Activated CD8-positive, alpha-beta T cell treated with anti-CD3 and anti-CD28 coated beads for 36 hours (primary cell): ENCODE measurements at regions not wholly inside any gene's neighbourhood (a gene's known extent, or its start where the extent isn't known, plus 50 kb on each side); places are given as distances from the start of the nearest gene placed in this dataset.

Experiments used
- ATAC-seq: fragments of 200-7000 bp; cut with Tn5 transposase; one replicate; pipeline ENCODE4 v1.10.0; 2021; ENCODE audit warnings: mild to moderate bottlenecking, moderate library complexity
- CTCF ChIA-PET: fragments of 350-600 bp; sonication (Branson Sonifier 250); formaldehyde crosslinking; loops from one replicate; lab custom pipeline; 2021; ENCODE audit warnings: antibody characterized with exemption; lab: Charles Lee
- POLR2A ChIA-PET: fragments of 350-600 bp; sonication (Branson Sonifier 250); formaldehyde crosslinking; loops from one replicate; lab custom pipeline; 2021; ENCODE audit warnings: antibody characterized with exemption; lab: Charles Lee
- DNase-seq: peaks from one replicate; pipeline ENCODE4 v3.0.0-alpha.2; 2020
- H3K27ac Mint-ChIP-seq: one replicate; pipeline ENCODE4 v1.8.0; 2021; ENCODE audit warnings: mild to moderate bottlenecking, mixed read lengths
- H3K27me3 Mint-ChIP-seq: one replicate; pipeline ENCODE4 v1.8.0; 2021; ENCODE audit warnings: mixed read lengths
- H3K36me3 Mint-ChIP-seq: one replicate; pipeline ENCODE4 v1.8.0; 2021; ENCODE audit warnings: low read depth, mixed read lengths
- H3K4me1 Mint-ChIP-seq: one replicate; pipeline ENCODE4 v1.8.0; 2021; ENCODE audit warnings: low read depth, mixed read lengths
- H3K4me3 Mint-ChIP-seq: one replicate; pipeline ENCODE4 v1.8.0; 2021; ENCODE audit warnings: mild to moderate bottlenecking, moderate library complexity, mixed read lengths
- H3K9me3 Mint-ChIP-seq: one replicate; pipeline ENCODE4 v1.8.0; 2021; ENCODE audit warnings: mixed read lengths
- intact Hi-C: fragments of 100-400 bp; cut with micrococcal nuclease; formaldehyde crosslinking; loops from one replicate; pipeline ENCODE4 v1.10.0; 2022
- TF ChIP-seq, protein P1 (sequence below): fragments of 200-600 bp; IDR thresholded peaks from one replicate; pipeline ENCODE4 v1.8.0; 2022; ENCODE audit warnings: antibody characterized with exemption, mild to moderate bottlenecking

DNA sequence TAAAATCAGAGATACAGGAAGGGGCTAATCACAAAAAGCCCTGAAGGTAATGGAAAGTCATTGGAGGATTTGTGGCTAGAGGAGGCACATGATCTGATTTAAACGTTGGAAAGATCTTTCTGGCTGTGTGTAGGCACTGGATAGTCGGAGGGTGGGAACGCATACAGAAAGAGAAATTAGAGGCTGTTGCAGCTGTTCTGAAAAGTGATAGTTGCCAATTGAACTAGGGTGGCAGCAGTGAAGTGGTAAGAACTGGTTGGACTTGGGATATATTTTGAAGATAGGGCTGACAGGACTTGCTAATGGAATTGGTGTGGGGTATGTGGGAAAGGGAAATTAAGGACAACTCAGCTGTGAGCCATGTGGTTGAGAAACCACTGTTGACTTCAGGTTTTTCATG is 223.6 kb downstream of the OGFRL1 start:
- CTCF ChIA-PET, result no interaction called here
- Mint-ChIP-seq H3K9me3 (no peaks in the 10 kb centered on the region), H3K27ac (no peak overlapping the region), H3K36me3 (no peaks in the 10 kb centered on the region), H3K4me1 (no peaks in the 10 kb centered on the region), H3K4me3 (no peak overlapping the region), H3K27me3 (no peaks in the 10 kb centered on the region)
- intact Hi-C loops, result loop anchor here (10.0 kb wide), 1 partner anchor 127 kb away; no protein-coding TSS in a partner anchor
- DNase-seq (no peak), ATAC-seq (no peak)
- POLR2A ChIA-PET, result no interaction called here
- TF ChIP-seq, protein P1, sequence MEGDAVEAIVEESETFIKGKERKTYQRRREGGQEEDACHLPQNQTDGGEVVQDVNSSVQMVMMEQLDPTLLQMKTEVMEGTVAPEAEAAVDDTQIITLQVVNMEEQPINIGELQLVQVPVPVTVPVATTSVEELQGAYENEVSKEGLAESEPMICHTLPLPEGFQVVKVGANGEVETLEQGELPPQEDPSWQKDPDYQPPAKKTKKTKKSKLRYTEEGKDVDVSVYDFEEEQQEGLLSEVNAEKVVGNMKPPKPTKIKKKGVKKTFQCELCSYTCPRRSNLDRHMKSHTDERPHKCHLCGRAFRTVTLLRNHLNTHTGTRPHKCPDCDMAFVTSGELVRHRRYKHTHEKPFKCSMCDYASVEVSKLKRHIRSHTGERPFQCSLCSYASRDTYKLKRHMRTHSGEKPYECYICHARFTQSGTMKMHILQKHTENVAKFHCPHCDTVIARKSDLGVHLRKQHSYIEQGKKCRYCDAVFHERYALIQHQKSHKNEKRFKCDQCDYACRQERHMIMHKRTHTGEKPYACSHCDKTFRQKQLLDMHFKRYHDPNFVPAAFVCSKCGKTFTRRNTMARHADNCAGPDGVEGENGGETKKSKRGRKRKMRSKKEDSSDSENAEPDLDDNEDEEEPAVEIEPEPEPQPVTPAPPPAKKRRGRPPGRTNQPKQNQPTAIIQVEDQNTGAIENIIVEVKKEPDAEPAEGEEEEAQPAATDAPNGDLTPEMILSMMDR, result no peak

DNA sequence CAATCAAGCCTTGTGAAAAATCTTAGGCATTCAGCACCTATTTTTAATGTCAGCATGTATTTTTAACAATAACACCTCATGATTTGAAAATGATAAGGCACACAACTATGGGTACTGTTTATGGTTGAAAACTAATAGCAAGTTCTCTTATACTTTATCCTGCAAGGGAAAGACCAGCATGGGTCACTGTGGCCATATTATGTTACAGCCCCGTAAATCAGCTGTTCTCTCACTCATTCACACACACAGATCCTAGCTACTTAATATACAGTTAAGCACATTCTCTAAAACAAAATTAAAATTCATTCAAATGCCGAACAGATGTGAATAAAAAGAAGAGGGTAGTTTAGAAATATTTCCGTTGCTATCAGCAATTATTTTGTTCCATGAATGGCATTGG is 224.4 kb downstream of the OGFRL1 start:
- TF ChIP-seq, protein P1, result no peak
- Mint-ChIP-seq H3K9me3 (no peaks in the 10 kb centered on the region), H3K36me3 (no peaks in the 10 kb centered on the region), H3K4me3 (no peak overlapping the region), H3K4me1 (no peaks in the 10 kb centered on the region), H3K27me3 (no peaks in the 10 kb centered on the region), H3K27ac (no peak overlapping the region)
- intact Hi-C loops, result loop anchor here (10.0 kb wide), 1 partner anchor 128 kb away; no protein-coding TSS in a partner anchor
- ChIA-PET POLR2A (no interaction called here), CTCF (interaction anchor here (1.3 kb wide), 1 partner anchor 10 kb away, joined by 5 read pairs; no protein-coding TSS in a partner anchor)
- ATAC-seq, result no peak
- no peak for DNase-seq

DNA sequence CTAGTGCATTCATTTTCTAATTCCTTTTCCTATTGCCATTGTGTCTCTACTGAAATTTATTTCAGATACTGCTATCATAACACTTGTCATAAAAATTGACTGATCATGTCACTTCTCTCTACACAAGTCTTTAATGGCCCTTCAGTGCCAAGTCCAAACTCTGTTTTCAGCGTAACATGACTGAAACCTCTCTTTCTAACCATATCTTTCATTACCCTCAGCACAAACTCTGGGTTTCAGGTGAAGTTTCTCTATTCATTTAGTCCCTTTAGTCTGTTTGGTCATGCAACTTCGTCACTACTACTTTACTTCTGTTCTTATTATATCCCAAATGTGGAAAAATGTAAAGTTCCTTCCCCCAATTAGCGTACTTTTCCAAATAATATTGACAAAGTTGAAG is 234.9 kb downstream of the OGFRL1 start:
- intact Hi-C loops, result no loop called here
- Mint-ChIP-seq H3K36me3 (no peaks in the 10 kb centered on the region), H3K4me1 (no peaks in the 10 kb centered on the region), H3K27ac (no peak overlapping the region), H3K9me3 (no peaks in the 10 kb centered on the region), H3K4me3 (no peak overlapping the region), H3K27me3 (peaks cover 12% of the 10 kb centered on the region)
- DNase-seq (no peak), ATAC-seq (no peak)
- TF ChIP-seq, protein P1, result no peak
- CTCF ChIA-PET, result no interaction called here
- POLR2A ChIA-PET, result no interaction called here

DNA sequence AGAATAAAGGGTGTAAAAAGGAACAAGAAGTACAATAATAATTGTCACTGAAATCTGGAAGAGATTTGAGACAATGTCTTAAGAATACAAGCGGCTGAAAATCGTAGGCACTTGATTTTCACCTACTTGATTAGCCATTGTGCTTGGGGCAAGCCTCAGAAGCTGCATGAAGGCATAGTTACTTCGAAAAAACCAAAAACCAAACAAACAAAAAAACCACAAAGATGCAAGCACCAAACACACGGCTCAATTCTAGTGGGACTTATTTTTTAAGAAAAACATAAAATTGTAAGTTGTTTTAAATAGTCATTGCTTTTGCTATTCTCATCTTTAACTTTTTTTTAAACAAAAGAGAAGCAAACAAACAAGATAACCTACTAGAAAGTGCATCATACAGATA is 235.6 kb downstream of the OGFRL1 start:
- Mint-ChIP-seq H3K27ac (no peak overlapping the region), H3K27me3 (peaks cover 12% of the 10 kb centered on the region), H3K4me3 (no peak overlapping the region), H3K4me1 (no peaks in the 10 kb centered on the region), H3K9me3 (no peaks in the 10 kb centered on the region), H3K36me3 (no peaks in the 10 kb centered on the region)
- POLR2A ChIA-PET, result no interaction called here
- CTCF ChIA-PET, result no interaction called here
- TF ChIP-seq, protein P1, result no peak
- DNase-seq (no peak), ATAC-seq (no peak)
- intact Hi-C loops, result no loop called here

DNA sequence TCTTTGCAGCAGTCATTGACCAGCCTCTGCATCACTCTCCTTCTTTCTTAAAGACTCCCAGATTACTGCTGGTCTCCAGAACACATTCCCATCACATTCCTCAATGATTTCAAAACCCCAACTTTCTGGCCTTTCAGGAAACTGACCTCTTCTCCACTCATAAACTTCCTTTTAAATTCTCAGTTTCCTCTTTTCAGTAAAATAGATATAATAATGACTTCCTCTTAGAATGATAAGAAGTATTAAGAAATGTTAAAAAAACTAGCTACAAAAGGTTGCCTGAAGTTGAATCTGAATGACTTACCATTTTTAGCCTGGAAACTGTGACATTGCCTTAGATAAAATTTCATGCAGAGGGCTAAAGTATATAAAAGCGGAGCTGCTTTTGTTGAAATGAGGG is 239.3 kb downstream of the OGFRL1 start:
- Mint-ChIP-seq H3K4me1 (no peaks in the 10 kb centered on the region), H3K4me3 (no peak overlapping the region), H3K9me3 (no peaks in the 10 kb centered on the region), H3K27me3 (peaks cover 9% of the 10 kb centered on the region), H3K27ac (no peak overlapping the region), H3K36me3 (no peaks in the 10 kb centered on the region)
- ChIA-PET CTCF (no interaction called here), POLR2A (no interaction called here)
- TF ChIP-seq, protein P1, result no peak
- intact Hi-C loops, result no loop called here
- no peak for DNase-seq
- no peak for ATAC-seq
